IMR-90 (cell line): ENCODE measurements at regions not wholly inside any gene's neighbourhood (a gene's known extent, or its start where the extent isn't known, plus 50 kb on each side); places are given as distances from the start of the nearest gene placed in this dataset.

Source experiments
- BHLHE40 ChIP-seq: fragments of 150-350 bp; IDR thresholded peaks from 2 replicates; pipeline ENCODE4 v1.6.1; 2016; ENCODE audit warnings: mild to moderate bottlenecking, low read depth, low read length
- CEBPB ChIP-seq: IDR thresholded peaks from 2 replicates; pipeline ENCODE4 v1.6.1; 2012; ENCODE audit warnings: low read depth, low read length, improper control_type of control experiment
- FOS ChIP-seq: fragments of 150-350 bp; IDR thresholded peaks from 2 replicates; pipeline ENCODE4 v1.6.1; 2016; ENCODE audit warnings: low read depth, low read length
- MAFK ChIP-seq: IDR thresholded peaks from 2 replicates; pipeline ENCODE4 v1.6.1; 2012; ENCODE audit warnings: low read depth, low read length, improper control_type of control experiment
- MXI1 ChIP-seq: IDR thresholded peaks from 2 replicates; pipeline ENCODE4 v1.6.1; 2012; ENCODE audit warnings: low read depth, mild to moderate bottlenecking, low read length, moderate library complexity, borderline replicate concordance
- NFE2L2 ChIP-seq: fragments of 150-350 bp; IDR thresholded peaks from 2 replicates; pipeline ENCODE4 v1.6.1; 2016; ENCODE audit warnings: low read depth, mild to moderate bottlenecking, low read length
- POLR2A ChIP-seq: IDR thresholded peaks from 2 replicates; pipeline ENCODE4 v1.6.1; 2012; ENCODE audit warnings: mild to moderate bottlenecking, low read depth, low read length
- RAD21 ChIP-seq: IDR thresholded peaks from 2 replicates; pipeline ENCODE4 v1.6.1; 2012; ENCODE audit warnings: low read length, improper control_type of control experiment
- RFX5 ChIP-seq: IDR thresholded peaks from 2 replicates; pipeline ENCODE4 v1.8.0; 2012; ENCODE audit warnings: low read depth, mild to moderate bottlenecking, low read length, moderate library complexity
- SMC3 ChIP-seq: fragments of 150-350 bp; IDR thresholded peaks from 2 replicates; pipeline ENCODE4 v1.6.1; 2016; ENCODE audit warnings: low read depth, mild to moderate bottlenecking, antibody characterized with exemption, low read length, moderate library complexity
- TF ChIP-seq, protein P1 (sequence below): conservative IDR thresholded peaks from 2 replicates; pipeline ENCODE4 v1.5.1; 2012; ENCODE audit warnings: mild to moderate bottlenecking, low read depth, low read length, improper control_type of control experiment
- TF ChIP-seq, protein P2 (sequence below): fragments of 150-350 bp; IDR thresholded peaks from 2 replicates; pipeline ENCODE4 v1.6.1; 2017; ENCODE audit warnings: mild to moderate bottlenecking, antibody characterized with exemption, low read length, low read depth

DNA sequence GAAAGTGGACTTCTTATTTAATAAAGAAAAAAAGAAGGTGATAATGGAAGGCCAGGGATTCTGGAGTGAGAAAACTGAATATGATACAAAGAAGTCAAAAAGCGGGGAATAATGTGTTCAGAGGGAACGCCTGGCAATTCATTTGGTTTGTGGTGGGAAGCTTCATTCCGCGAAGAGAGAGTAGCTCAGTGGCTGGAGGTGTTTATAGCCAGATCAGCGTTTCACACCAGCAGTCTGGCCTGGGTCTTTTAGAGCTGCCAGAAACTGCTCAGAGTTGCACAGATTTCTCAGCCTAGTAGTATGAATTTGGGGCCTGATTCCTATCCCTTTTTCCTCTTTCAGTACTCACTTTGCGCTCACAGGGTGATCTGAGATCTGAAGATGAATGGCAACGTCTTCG is 67.8 kb upstream of the IPO9 start:
- TF ChIP-seq, protein P1, sequence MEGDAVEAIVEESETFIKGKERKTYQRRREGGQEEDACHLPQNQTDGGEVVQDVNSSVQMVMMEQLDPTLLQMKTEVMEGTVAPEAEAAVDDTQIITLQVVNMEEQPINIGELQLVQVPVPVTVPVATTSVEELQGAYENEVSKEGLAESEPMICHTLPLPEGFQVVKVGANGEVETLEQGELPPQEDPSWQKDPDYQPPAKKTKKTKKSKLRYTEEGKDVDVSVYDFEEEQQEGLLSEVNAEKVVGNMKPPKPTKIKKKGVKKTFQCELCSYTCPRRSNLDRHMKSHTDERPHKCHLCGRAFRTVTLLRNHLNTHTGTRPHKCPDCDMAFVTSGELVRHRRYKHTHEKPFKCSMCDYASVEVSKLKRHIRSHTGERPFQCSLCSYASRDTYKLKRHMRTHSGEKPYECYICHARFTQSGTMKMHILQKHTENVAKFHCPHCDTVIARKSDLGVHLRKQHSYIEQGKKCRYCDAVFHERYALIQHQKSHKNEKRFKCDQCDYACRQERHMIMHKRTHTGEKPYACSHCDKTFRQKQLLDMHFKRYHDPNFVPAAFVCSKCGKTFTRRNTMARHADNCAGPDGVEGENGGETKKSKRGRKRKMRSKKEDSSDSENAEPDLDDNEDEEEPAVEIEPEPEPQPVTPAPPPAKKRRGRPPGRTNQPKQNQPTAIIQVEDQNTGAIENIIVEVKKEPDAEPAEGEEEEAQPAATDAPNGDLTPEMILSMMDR = no peak
- TF ChIP-seq POLR2A (no peak), SMC3 (no peak), MXI1 (no peak), CEBPB (no peak), NFE2L2 (no peak), MAFK (peak; percentile 32; the same call in 1 of the 2 replicates), FOS (no peak), RFX5 (no peak), RAD21 (no peak), BHLHE40 (no peak)
- TF ChIP-seq, protein P2, sequence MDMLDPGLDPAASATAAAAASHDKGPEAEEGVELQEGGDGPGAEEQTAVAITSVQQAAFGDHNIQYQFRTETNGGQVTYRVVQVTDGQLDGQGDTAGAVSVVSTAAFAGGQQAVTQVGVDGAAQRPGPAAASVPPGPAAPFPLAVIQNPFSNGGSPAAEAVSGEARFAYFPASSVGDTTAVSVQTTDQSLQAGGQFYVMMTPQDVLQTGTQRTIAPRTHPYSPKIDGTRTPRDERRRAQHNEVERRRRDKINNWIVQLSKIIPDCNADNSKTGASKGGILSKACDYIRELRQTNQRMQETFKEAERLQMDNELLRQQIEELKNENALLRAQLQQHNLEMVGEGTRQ = no peak
